GM23338 (cell line): ENCODE measurements at regions not wholly inside any gene's neighbourhood (a gene's known extent, or its start where the extent isn't known, plus 50 kb on each side); places are given as distances from the start of the nearest gene placed in this dataset.

Source experiments
- ATAC-seq: fragments of 200-7000 bp; cut with Tn5 transposase; 3 replicates; pipeline ENCODE4 v1.9.1; 2020
- DNase-seq: peaks from one replicate; pipeline ENCODE4 v3.0.0-alpha.2; 2015; ENCODE audit warnings: low spot score
- H2AFZ ChIP-seq: fragments of 200-600 bp; sonication (generic); 2 replicates; pipeline ENCODE4 v1.8.0; 2016; ENCODE audit warnings: antibody characterized with exemption, mild to moderate bottlenecking, moderate library complexity
- H3F3A ChIP-seq: fragments of 200-600 bp; sonication (generic); replicated peaks from 2 replicates; pipeline ENCODE4 v1.8.0; 2017; ENCODE audit warnings: antibody characterized with exemption, mixed run types, low read depth
- H3K27ac ChIP-seq: fragments of 200-600 bp; sonication (generic); 2 replicates; pipeline ENCODE4 v1.6.1; 2016; ENCODE audit warnings: low read depth
- H3K27me3 ChIP-seq: fragments of 200-600 bp; sonication (generic); 2 replicates; pipeline ENCODE4 v1.8.0; 2016; ENCODE audit warnings: mild to moderate bottlenecking, mixed run types, moderate library complexity; ENCODE audit not compliant: insufficient read depth
- H3K36me3 ChIP-seq: fragments of 200-600 bp; sonication (generic); 2 replicates; pipeline ENCODE4 v1.8.0; 2016; ENCODE audit warnings: mild to moderate bottlenecking; ENCODE audit not compliant: insufficient read depth
- H3K4me1 ChIP-seq: fragments of 200-600 bp; sonication (generic); 2 replicates; pipeline ENCODE4 v1.8.0; 2016; ENCODE audit warnings: mild to moderate bottlenecking, moderate library complexity; ENCODE audit not compliant: insufficient read depth
- H3K4me2 ChIP-seq: fragments of 200-600 bp; sonication (generic); 2 replicates; pipeline ENCODE4 v1.7.1; 2017; ENCODE audit warnings: mixed run types
- H3K4me3 ChIP-seq: fragments of 200-600 bp; sonication (generic); 2 replicates; pipeline ENCODE4 v1.6.1; 2016; ENCODE audit warnings: mixed run types
- H3K79me2 ChIP-seq: fragments of 200-600 bp; sonication (generic); replicated peaks from 2 replicates; pipeline ENCODE4 v1.8.0; 2017; ENCODE audit warnings: mild to moderate bottlenecking; ENCODE audit not compliant: insufficient read depth
- H3K9me2 ChIP-seq: fragments of 200-600 bp; sonication (generic); 2 replicates; pipeline ENCODE4 v1.8.0; 2017; ENCODE audit not compliant: insufficient read depth
- H4K20me1 ChIP-seq: fragments of 200-600 bp; sonication (generic); replicated peaks from 2 replicates; pipeline ENCODE4 v1.8.0; 2017; ENCODE audit warnings: mild to moderate bottlenecking; ENCODE audit not compliant: insufficient read depth
- H3K27ac Mint-ChIP-seq: 2 replicates; pipeline ENCODE4 v1.8.0; 2020; ENCODE audit warnings: inconsistent platforms, mild to moderate bottlenecking, moderate library complexity, mixed read lengths
- H3K27me3 Mint-ChIP-seq: 3 replicates; pipeline ENCODE4 v1.8.0; 2022; ENCODE audit warnings: low read depth, mild to moderate bottlenecking, moderate library complexity, mixed read lengths, inconsistent platforms; ENCODE audit not compliant: insufficient read depth, poor library complexity
- H3K36me3 Mint-ChIP-seq: 3 replicates; pipeline ENCODE4 v1.8.0; 2021; ENCODE audit warnings: low read depth, mild to moderate bottlenecking, inconsistent platforms, moderate library complexity, mixed read lengths
- H3K4me1 Mint-ChIP-seq: 3 replicates; pipeline ENCODE4 v1.8.0; 2020; ENCODE audit warnings: mild to moderate bottlenecking, inconsistent platforms, mixed read lengths
- H3K4me3 Mint-ChIP-seq: 3 replicates; pipeline ENCODE4 v1.8.0; 2021; ENCODE audit warnings: moderate library complexity, mild to moderate bottlenecking, inconsistent platforms, mixed read lengths
- H3K9me3 Mint-ChIP-seq: 3 replicates; pipeline ENCODE4 v1.8.0; 2020; ENCODE audit warnings: moderate library complexity, mild to moderate bottlenecking, inconsistent platforms, mixed read lengths
- CREB1 ChIP-seq: fragments of 250-450 bp; sonication (Bioruptor Pico); IDR thresholded peaks from 2 replicates; pipeline ENCODE4 v1.5.0; 2020; ENCODE audit warnings: low read depth, mild to moderate bottlenecking, moderate library complexity
- EZH2phosphoT487 ChIP-seq: fragments of 200-600 bp; sonication (generic); IDR thresholded peaks from one replicate; pipeline ENCODE4 v1.8.1; 2018; ENCODE audit warnings: antibody characterized with exemption; ENCODE audit not compliant: unreplicated experiment
- JUNB ChIP-seq: IDR thresholded peaks from one replicate; pipeline ENCODE4 v1.6.1; 2016; ENCODE audit warnings: antibody characterized with exemption; ENCODE audit not compliant: unreplicated experiment
- NANOG ChIP-seq: IDR thresholded peaks from 2 replicates; pipeline ENCODE4 v1.6.1; 2016; ENCODE audit warnings: antibody characterized with exemption, borderline replicate concordance
- POLR2AphosphoS5 ChIP-seq: IDR thresholded peaks from 2 replicates; pipeline ENCODE4 v1.6.1; 2016; ENCODE audit warnings: antibody characterized with exemption, low read depth
- ZNF114 ChIP-seq: fragments of 250-450 bp; sonication (Bioruptor Pico); IDR thresholded peaks from 2 replicates; pipeline ENCODE4 v1.5.0; 2020; ENCODE audit warnings: mild to moderate bottlenecking, moderate library complexity
- ZNF331 ChIP-seq: fragments of 250-450 bp; sonication (Bioruptor Pico); IDR thresholded peaks from 2 replicates; pipeline ENCODE4 v1.5.0; 2020; ENCODE audit warnings: low read depth, mild to moderate bottlenecking, moderate library complexity
- TF ChIP-seq, protein P1 (sequence below), 2 experiments: fragments of 200-600 bp in 1 of 2; sonication (generic) in 1 of 2; conservative IDR thresholded peaks; 2 replicates each; pipeline versions ENCODE4 v1.5.1 to v1.6.1; 2016 to 2017; ENCODE audit warnings: antibody characterized with exemption in 2 of 2, low read depth in 2 of 2, mild to moderate bottlenecking in 2 of 2, moderate library complexity in 1 of 2
- TF ChIP-seq, protein P2 (sequence below): IDR thresholded peaks from one replicate; pipeline ENCODE4 v1.6.1; 2018; ENCODE audit warnings: antibody characterized with exemption; ENCODE audit not compliant: unreplicated experiment
- TF ChIP-seq, protein P3 (sequence below): IDR thresholded peaks from 2 replicates; pipeline ENCODE4 v1.6.1; 2016; ENCODE audit warnings: antibody characterized with exemption

DNA sequence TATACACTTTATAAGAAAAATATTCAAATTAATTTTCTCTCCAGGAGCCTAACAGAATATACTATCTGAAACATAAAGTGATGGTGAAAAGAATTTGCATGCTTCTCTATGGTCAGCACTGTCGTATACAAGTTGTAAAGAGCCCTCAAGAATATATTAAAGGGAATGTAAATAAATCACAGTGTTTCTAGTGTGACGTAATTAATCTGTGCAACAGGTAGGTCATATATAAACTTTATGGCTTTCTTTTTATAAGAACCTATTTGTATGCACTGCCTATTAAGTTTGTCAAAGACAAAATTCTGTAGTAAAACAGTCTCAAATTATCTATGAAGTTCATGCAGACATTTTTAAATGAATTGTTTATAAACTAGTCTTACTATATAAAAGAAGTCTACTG is 347.9 kb upstream of the EYS start:
- H3K4me3 ChIP-seq, result no peak overlapping the region
- Mint-ChIP-seq H3K4me3 (no peak overlapping the region), H3K27ac (no peak overlapping the region), H3K27me3 (no peaks in the 10 kb centered on the region), H3K4me1 (no peaks in the 10 kb centered on the region; the same call in 2 of the 3 replicates), H3K9me3 (peaks cover 2% of the 10 kb centered on the region; the same call in 2 of the 3 replicates), H3K36me3 (no peaks in the 10 kb centered on the region)
- H2AFZ ChIP-seq, result no peak overlapping the region
- no peaks in the 10 kb centered on the region for H3K27me3 ChIP-seq
- no peaks in the 10 kb centered on the region for H3K9me2 ChIP-seq
- DNase-seq (no peak), ATAC-seq (no peak)
- no peaks in the 10 kb centered on the region for H3K36me3 ChIP-seq
- no peaks in the 10 kb centered on the region for H3F3A ChIP-seq
- no peak for TF ChIP-seq CREB1 (CRISPR knock-in tag)
- TF ChIP-seq, protein P1, sequence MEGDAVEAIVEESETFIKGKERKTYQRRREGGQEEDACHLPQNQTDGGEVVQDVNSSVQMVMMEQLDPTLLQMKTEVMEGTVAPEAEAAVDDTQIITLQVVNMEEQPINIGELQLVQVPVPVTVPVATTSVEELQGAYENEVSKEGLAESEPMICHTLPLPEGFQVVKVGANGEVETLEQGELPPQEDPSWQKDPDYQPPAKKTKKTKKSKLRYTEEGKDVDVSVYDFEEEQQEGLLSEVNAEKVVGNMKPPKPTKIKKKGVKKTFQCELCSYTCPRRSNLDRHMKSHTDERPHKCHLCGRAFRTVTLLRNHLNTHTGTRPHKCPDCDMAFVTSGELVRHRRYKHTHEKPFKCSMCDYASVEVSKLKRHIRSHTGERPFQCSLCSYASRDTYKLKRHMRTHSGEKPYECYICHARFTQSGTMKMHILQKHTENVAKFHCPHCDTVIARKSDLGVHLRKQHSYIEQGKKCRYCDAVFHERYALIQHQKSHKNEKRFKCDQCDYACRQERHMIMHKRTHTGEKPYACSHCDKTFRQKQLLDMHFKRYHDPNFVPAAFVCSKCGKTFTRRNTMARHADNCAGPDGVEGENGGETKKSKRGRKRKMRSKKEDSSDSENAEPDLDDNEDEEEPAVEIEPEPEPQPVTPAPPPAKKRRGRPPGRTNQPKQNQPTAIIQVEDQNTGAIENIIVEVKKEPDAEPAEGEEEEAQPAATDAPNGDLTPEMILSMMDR (conservative IDR thresholded peaks at IDR 0.05; ENCODE audit: low read depth in 2 of 2), result no peak
- no peak for TF ChIP-seq ZNF114
- no peak for TF ChIP-seq POLR2AphosphoS5
- TF ChIP-seq JUNB, result no peak
- TF ChIP-seq ZNF331 (CRISPR knock-in tag), result no peak
- TF ChIP-seq, protein P2, sequence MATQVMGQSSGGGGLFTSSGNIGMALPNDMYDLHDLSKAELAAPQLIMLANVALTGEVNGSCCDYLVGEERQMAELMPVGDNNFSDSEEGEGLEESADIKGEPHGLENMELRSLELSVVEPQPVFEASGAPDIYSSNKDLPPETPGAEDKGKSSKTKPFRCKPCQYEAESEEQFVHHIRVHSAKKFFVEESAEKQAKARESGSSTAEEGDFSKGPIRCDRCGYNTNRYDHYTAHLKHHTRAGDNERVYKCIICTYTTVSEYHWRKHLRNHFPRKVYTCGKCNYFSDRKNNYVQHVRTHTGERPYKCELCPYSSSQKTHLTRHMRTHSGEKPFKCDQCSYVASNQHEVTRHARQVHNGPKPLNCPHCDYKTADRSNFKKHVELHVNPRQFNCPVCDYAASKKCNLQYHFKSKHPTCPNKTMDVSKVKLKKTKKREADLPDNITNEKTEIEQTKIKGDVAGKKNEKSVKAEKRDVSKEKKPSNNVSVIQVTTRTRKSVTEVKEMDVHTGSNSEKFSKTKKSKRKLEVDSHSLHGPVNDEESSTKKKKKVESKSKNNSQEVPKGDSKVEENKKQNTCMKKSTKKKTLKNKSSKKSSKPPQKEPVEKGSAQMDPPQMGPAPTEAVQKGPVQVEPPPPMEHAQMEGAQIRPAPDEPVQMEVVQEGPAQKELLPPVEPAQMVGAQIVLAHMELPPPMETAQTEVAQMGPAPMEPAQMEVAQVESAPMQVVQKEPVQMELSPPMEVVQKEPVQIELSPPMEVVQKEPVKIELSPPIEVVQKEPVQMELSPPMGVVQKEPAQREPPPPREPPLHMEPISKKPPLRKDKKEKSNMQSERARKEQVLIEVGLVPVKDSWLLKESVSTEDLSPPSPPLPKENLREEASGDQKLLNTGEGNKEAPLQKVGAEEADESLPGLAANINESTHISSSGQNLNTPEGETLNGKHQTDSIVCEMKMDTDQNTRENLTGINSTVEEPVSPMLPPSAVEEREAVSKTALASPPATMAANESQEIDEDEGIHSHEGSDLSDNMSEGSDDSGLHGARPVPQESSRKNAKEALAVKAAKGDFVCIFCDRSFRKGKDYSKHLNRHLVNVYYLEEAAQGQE, result no peak
- no peak overlapping the region for H3K4me2 ChIP-seq
- H4K20me1 ChIP-seq, result no peaks in the 10 kb centered on the region
- no peaks in the 10 kb centered on the region for H3K4me1 ChIP-seq
- no peak overlapping the region for H3K27ac ChIP-seq
- no peaks in the 10 kb centered on the region for H3K79me2 ChIP-seq

DNA sequence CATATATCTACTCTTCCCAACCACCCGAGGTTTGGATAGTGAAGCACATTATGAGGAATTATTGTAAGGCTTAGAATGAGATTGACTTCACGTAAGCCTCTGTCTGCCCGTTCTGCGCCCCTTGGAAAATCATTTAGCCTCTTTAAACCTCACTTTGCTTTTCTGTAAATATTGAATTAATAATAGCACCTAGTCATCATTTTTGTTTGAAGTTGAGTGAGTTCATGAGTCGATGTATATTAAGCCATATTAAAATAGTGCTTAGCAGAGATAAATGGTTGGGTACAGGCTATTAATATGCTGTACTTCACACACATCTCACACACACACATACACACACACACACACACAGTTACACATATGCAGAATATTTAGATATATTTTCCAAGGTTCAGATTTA is 344.8 kb upstream of the EYS start:
- H3K27me3 Mint-ChIP-seq, result no peaks in the 10 kb centered on the region
- Histone ChIP-seq H3K4me1 (no peaks in the 10 kb centered on the region), H3K4me2 (no peak overlapping the region), H3K4me3 (no peak overlapping the region), H3K9me2 (no peaks in the 10 kb centered on the region), H3K36me3 (no peaks in the 10 kb centered on the region), H2AFZ (no peak overlapping the region), H3K27ac (no peak overlapping the region), H3K79me2 (no peaks in the 10 kb centered on the region), H4K20me1 (no peaks in the 10 kb centered on the region), H3F3A (no peaks in the 10 kb centered on the region), H3K27me3 (no peaks in the 10 kb centered on the region)
- ATAC-seq (no peak), DNase-seq (no peak)
- H3K36me3 Mint-ChIP-seq, result no peaks in the 10 kb centered on the region
- H3K9me3 Mint-ChIP-seq, result no peaks in the 10 kb centered on the region; the same call in 1 of the 3 replicates
- H3K27ac Mint-ChIP-seq, result no peak overlapping the region
- H3K4me1 Mint-ChIP-seq, result no peaks in the 10 kb centered on the region; the same call in 2 of the 3 replicates
- H3K4me3 Mint-ChIP-seq, result no peak overlapping the region
- TF ChIP-seq, protein P3, sequence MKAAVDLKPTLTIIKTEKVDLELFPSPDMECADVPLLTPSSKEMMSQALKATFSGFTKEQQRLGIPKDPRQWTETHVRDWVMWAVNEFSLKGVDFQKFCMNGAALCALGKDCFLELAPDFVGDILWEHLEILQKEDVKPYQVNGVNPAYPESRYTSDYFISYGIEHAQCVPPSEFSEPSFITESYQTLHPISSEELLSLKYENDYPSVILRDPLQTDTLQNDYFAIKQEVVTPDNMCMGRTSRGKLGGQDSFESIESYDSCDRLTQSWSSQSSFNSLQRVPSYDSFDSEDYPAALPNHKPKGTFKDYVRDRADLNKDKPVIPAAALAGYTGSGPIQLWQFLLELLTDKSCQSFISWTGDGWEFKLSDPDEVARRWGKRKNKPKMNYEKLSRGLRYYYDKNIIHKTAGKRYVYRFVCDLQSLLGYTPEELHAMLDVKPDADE, result no peak
- TF ChIP-seq, protein P1 (conservative IDR thresholded peaks at IDR 0.05; ENCODE audit: low read depth in 2 of 2), result no peak
- no peak for TF ChIP-seq POLR2AphosphoS5
- TF ChIP-seq, protein P2, result no peak
- TF ChIP-seq EZH2phosphoT487, result no peak
- no peak for TF ChIP-seq ZNF114
- TF ChIP-seq ZNF331 (CRISPR knock-in tag), result no peak
- no peak for TF ChIP-seq CREB1 (CRISPR knock-in tag)
- TF ChIP-seq NANOG, result no peak
- no peak for TF ChIP-seq JUNB
